Karpas-422 (cell line): ENCODE measurements at regions not wholly inside any gene's neighbourhood (a gene's known extent, or its start where the extent isn't known, plus 50 kb on each side); places are given as distances from the start of the nearest gene placed in this dataset.
"Not testable (repeated sequence)": the region's sequence is repeated elsewhere in the genome, so short reads cannot be mapped to it uniquely, and the experiment has no call there.

Experiments
- DNase-seq: peaks from one replicate; pipeline ENCODE4 v3.0.0-alpha.2; 2015
- H2AFZ ChIP-seq: fragments of 200-600 bp; sonication (generic); 2 replicates; pipeline ENCODE4 v1.6.1; 2014; ENCODE audit warnings: antibody characterized with exemption, low read length, mixed read lengths
- H3K27ac ChIP-seq: fragments of 200-600 bp; sonication (generic); 2 replicates; pipeline ENCODE4 v1.5.1; 2014; ENCODE audit warnings: mild to moderate bottlenecking, low read length, moderate library complexity
- H3K27me3 ChIP-seq: fragments of 200-600 bp; sonication (generic); 2 replicates; pipeline ENCODE4 v1.6.1; 2014; ENCODE audit warnings: low read length, mixed read lengths
- H3K36me3 ChIP-seq: fragments of 200-600 bp; sonication (generic); 2 replicates; pipeline ENCODE4 v1.6.1; 2014; ENCODE audit warnings: low read length, mixed read lengths; ENCODE audit not compliant: insufficient read depth
- H3K4me1 ChIP-seq: fragments of 200-600 bp; sonication (generic); 2 replicates; pipeline ENCODE4 v1.6.1; 2014; ENCODE audit warnings: mild to moderate bottlenecking, low read length, mixed read lengths
- H3K4me2 ChIP-seq: fragments of 200-600 bp; sonication (generic); 2 replicates; pipeline ENCODE4 v1.6.1; 2014; ENCODE audit warnings: low read length, low read depth, mild to moderate bottlenecking; ENCODE audit not compliant: poor library complexity, severe bottlenecking
- H3K4me3 ChIP-seq: fragments of 200-600 bp; sonication (generic); 2 replicates; pipeline ENCODE4 v1.5.1; 2014; ENCODE audit warnings: mild to moderate bottlenecking, antibody characterized with exemption, low read length, mixed read lengths
- H3K79me2 ChIP-seq: fragments of 200-600 bp; sonication (generic); 2 replicates; pipeline ENCODE4 v1.6.1; 2014; ENCODE audit warnings: mild to moderate bottlenecking, low read length, mixed read lengths
- H3K9ac ChIP-seq: fragments of 200-600 bp; sonication (generic); 2 replicates; pipeline ENCODE4 v1.6.0; 2014; ENCODE audit warnings: low read length
- H3K9me2 ChIP-seq: fragments of 200-600 bp; sonication (generic), shearing (Covaris generic); replicated peaks from 2 replicates; pipeline ENCODE4 v1.6.0; 2014; ENCODE audit warnings: mild to moderate bottlenecking, low read length, moderate library complexity; ENCODE audit not compliant: insufficient read depth
- H3K9me3 ChIP-seq: fragments of 300-700, 200-600 bp; sonication (generic); 2 replicates; pipeline ENCODE4 v1.6.1; 2014; ENCODE audit warnings: low read length, mixed read lengths
- H4K20me1 ChIP-seq: fragments of 200-600 bp; sonication (generic); 2 replicates; pipeline ENCODE4 v1.6.1; 2014; ENCODE audit warnings: mild to moderate bottlenecking, antibody characterized with exemption, low read length, low read depth; ENCODE audit not compliant: insufficient read depth

DNA sequence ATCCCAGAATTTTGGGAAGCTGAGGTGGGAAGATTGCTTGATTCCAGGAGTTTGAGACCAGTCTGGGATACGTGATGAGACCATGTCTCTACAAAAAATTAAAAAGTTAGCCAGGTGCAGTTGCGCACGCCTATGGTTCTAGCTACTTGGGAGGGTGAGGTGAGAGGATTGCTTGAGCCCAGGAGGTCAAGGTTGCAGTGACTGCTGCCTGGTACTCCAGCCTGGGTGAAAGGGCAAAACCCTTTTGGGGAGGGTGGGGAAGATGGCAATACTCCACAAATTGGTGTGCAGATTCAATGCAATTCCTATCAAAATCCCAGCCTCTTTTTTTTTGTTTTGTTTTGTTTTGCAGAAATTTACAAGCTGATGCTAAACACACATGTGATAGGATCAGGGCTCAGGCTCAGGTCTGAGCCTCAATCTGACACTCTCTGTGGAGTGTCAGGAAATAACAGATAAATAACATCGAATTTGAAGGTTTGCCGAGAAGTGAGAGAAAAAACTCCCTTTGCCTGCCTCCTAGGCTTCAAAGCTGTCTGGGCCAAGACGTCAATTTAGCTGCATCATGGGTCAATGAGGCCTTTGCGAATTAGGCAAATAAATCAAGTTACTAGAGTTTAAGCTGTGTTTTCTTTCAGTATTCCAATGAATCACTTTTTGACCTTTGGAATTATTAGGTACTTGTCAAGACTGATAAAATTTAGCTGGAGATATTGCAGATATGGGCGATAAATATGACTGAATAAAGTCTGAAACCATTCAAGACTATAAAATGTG lies 142.5 kb upstream of the PTPN20 start:
- not testable (repeated sequence) for H3K79me2 ChIP-seq, H3K9me2 ChIP-seq, H3K9ac ChIP-seq, H4K20me1 ChIP-seq, H2AFZ ChIP-seq, H3K4me2 ChIP-seq, H3K4me3 ChIP-seq, H3K36me3 ChIP-seq, H3K9me3 ChIP-seq, DNase-seq, H3K4me1 ChIP-seq, H3K27me3 ChIP-seq, H3K27ac ChIP-seq

DNA sequence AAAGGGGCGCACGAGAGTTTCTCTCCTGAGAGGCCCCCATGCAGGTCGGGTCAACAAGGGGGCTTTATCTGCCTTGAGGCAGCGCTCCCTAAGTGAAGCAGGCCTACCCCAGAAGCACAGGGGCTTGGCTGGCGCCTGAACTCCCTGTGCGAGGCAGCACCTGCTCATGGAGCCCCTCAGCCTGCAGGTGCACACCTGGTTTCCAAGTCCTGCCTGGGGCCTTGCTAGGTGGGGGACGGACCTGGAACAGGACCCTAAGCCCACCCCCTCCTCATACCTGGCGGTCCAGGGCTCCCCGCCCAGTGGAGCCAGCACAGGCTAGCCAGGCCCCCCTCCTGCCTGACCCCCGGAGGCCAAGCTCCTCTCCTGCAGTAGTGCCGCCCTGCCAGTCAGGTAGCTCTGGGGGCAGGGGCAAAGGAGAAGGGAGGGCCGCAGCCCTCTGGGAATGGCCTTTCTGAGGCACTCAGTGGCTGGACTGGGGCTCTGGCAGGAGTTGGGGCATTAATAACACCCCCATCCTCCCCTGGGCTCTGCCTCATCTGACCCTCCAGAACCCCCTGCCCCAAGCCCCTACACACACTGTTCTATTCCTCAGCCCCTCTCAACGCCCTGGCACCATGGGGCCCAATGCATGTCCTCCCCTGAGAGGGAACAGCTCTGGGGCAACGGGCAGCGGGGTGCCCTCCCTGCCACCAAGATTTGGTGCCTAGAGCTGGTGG lies 137.9 kb upstream of the PTPN20 start:
- H3K4me3 ChIP-seq, H3K9ac ChIP-seq, H3K9me2 ChIP-seq, DNase-seq, H3K9me3 ChIP-seq, H3K4me2 ChIP-seq, H3K27me3 ChIP-seq, H2AFZ ChIP-seq, H3K27ac ChIP-seq, H3K36me3 ChIP-seq, H4K20me1 ChIP-seq, H3K4me1 ChIP-seq, H3K79me2 ChIP-seq: not testable (repeated sequence)

DNA sequence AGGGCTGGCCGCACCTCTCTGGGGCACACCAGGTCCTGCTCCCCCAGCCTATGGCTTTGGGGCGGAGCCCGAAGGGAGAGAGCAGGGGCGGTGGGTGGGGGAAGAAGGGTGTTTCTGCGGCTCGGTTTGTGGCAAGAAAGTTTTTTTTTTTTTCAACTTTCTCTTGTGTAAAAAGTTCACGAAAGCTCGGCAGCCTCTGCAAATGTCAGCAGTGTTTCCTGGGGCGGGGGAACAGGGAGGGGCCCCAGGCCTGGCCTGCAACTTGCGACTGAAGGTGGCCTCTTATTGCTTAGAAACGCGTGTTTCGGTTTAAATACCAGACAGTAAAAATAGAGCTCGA lies 137.4 kb upstream of the PTPN20 start:
- not testable (repeated sequence) for H3K4me2 ChIP-seq, H3K27me3 ChIP-seq, H3K9me3 ChIP-seq, H3K9ac ChIP-seq, H3K27ac ChIP-seq, H4K20me1 ChIP-seq, H3K4me3 ChIP-seq, H3K79me2 ChIP-seq, H2AFZ ChIP-seq, DNase-seq, H3K9me2 ChIP-seq, H3K4me1 ChIP-seq, H3K36me3 ChIP-seq

DNA sequence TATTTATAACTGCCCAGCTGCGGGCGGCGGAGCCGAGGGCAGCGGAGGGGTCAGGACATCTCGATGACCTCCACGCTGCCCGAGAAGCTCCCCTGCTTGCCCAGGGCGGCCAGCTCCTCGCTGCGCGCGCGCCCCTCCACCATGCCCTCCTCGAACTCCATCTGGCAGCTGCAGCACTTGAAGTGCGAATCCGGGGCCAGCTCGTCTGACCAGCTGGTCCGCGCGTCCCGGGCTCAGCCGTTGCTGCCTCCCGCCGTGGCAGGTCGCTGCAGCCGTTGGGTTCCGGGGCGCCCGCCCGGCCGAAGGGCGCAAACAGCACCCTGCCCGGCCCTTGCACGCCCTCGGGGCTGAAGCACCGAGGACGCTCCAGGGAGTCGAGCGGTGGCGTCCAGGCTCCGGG lies 136.9 kb upstream of the PTPN20 start:
- not testable (repeated sequence) for H4K20me1 ChIP-seq, H3K9ac ChIP-seq, H3K4me2 ChIP-seq, DNase-seq, H3K4me3 ChIP-seq, H3K9me2 ChIP-seq, H2AFZ ChIP-seq, H3K27me3 ChIP-seq, H3K9me3 ChIP-seq, H3K4me1 ChIP-seq, H3K79me2 ChIP-seq, H3K36me3 ChIP-seq, H3K27ac ChIP-seq

DNA sequence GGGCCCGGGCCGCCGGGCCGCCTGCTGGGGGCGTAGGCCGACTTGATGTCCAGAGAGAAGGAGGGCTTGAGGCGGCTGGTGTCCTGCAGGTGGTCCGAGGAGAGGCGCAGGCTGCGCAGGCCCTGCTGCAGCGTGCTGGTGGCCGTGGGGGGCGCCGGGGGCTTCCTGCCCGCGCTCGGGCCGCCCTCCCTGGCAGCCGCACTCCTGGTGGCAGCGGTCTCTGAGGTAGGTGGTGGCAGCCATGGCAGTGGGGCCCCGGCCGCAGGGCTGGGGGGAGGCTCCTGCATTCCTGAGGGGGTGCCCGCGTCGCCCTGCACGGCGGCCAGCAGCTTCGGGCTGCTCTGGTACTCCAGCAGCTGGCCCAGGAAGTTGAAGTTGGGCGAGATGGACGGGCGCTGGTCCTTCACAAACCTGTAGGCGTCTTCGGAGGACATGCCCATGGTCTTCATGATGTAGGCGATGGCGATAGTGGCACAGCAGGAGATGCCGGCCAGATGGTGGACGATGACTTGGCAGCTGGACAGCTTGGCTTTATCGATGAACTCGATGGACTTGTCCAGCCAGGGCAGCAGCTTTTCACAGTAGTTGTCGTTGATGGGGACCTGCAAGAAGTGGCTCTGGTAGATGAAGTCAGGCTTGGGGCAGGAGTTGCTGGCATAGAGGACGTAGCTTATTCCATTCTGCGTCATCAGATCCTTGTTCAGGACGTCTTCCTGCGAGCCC lies 136.1 kb upstream of the PTPN20 start:
- not testable (repeated sequence) for H3K27me3 ChIP-seq, H3K9ac ChIP-seq, H3K9me2 ChIP-seq, H3K27ac ChIP-seq, H3K4me1 ChIP-seq, H3K9me3 ChIP-seq, H3K4me3 ChIP-seq, DNase-seq, H3K4me2 ChIP-seq, H2AFZ ChIP-seq, H3K79me2 ChIP-seq, H3K36me3 ChIP-seq, H4K20me1 ChIP-seq

DNA sequence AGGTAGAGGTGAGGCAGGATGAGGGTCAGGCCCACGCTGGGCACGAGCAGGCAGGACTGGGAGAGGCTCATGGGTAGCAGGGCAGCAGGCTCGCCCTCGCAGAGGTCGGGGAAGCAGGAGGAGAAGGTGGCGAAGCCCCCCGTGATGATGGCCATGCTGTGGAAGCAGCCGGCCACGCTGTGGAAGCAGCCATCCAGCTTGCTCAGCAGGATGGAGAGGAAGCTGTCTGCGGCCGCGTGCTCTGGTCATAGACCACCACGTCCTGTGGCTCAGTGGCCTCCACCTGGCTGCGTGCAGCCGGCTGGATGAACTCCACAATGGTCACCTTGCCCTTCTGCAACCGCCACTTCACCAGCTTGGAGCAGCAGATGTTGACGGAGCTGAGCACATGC lies 135.6 kb upstream of the PTPN20 start:
- not testable (repeated sequence) for H3K9me3 ChIP-seq, H3K4me2 ChIP-seq, H3K9me2 ChIP-seq, H3K4me1 ChIP-seq, H3K27ac ChIP-seq, H3K27me3 ChIP-seq, DNase-seq, H3K9ac ChIP-seq, H3K36me3 ChIP-seq, H3K4me3 ChIP-seq, H2AFZ ChIP-seq, H4K20me1 ChIP-seq, H3K79me2 ChIP-seq

DNA sequence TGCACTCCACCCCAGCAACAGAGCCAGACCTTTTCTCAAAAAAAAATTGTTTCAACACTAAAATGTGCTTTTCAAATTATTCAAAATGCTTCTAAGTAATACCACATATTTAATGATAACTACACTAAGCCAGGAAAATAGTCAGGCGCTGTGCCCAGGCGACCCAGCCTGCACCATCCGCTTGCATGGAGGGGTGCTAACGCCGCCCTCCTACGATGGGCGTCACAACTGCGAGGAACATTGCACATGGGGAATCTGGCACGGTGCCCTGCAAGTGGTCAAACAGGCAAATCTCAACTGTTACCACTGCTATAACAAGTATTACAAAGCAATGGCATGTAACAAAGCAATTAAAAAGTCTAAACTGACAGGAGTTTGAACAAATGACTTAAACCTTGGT lies 131.7 kb upstream of the PTPN20 start:
- H3K27ac ChIP-seq, DNase-seq, H3K9me2 ChIP-seq, H2AFZ ChIP-seq, H3K4me3 ChIP-seq, H4K20me1 ChIP-seq, H3K79me2 ChIP-seq, H3K36me3 ChIP-seq, H3K9ac ChIP-seq, H3K9me3 ChIP-seq, H3K27me3 ChIP-seq, H3K4me1 ChIP-seq, H3K4me2 ChIP-seq: not testable (repeated sequence)

DNA sequence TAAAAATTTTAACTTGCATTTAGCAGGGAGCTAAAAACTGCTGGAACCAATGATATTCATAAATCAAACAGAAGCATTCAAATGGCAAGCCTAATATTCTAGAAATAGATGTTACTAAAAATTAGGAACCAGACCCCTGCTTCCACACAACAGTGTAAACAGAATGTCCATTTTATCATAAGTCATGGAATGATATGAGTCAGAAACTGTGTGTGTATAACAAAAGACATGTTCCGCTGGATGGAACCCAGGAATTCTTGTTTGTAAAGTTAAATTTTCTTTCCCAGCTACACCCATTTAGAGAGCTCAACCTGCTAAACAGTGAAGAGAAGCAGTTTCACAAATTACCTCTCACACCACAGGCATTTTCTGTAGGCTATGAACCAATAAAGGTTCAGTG lies 131.1 kb upstream of the PTPN20 start:
- not testable (repeated sequence) for H3K79me2 ChIP-seq, H3K9me2 ChIP-seq, H4K20me1 ChIP-seq

More for the DNA sequence above, 131.1 kb upstream of the PTPN20 start:
- H3K4me1 ChIP-seq, H3K4me3 ChIP-seq, H3K36me3 ChIP-seq, H3K9ac ChIP-seq, H2AFZ ChIP-seq, H3K9me3 ChIP-seq, H3K27ac ChIP-seq, H3K27me3 ChIP-seq, H3K4me2 ChIP-seq, DNase-seq: not testable (repeated sequence)
